COLO668 (cell line): ENCODE measurements at regions not wholly inside any gene's neighbourhood (a gene's known extent, or its start where the extent isn't known, plus 50 kb on each side); places are given as distances from the start of the nearest gene placed in this dataset.

Experiments
- DNase-seq: peaks from one replicate; lab custom pipeline; 2025; ENCODE audit not compliant: unreplicated experiment; lab: John Stamatoyannopoulos, UW

- DNase-seq, result no peak
These were observed 278.5 kb upstream of the MAN1A1 start for GRCh38 chr6:119627908-119628669.

GRCh38 chr6:119626884-119627619, 277.5 kb upstream of the MAN1A1 start:
- DNase-seq, result no peak

GRCh38 chr6:119620846-119621555, 271.4 kb upstream of the MAN1A1 start:
- DNase-seq, result no peak

GRCh38 chr6:119614138-119614537, 264.6 kb upstream of the MAN1A1 start:
- no peak for DNase-seq

GRCh38 chr6:119612911-119613381, 263.4 kb upstream of the MAN1A1 start:
- DNase-seq, result no peak

DNA sequence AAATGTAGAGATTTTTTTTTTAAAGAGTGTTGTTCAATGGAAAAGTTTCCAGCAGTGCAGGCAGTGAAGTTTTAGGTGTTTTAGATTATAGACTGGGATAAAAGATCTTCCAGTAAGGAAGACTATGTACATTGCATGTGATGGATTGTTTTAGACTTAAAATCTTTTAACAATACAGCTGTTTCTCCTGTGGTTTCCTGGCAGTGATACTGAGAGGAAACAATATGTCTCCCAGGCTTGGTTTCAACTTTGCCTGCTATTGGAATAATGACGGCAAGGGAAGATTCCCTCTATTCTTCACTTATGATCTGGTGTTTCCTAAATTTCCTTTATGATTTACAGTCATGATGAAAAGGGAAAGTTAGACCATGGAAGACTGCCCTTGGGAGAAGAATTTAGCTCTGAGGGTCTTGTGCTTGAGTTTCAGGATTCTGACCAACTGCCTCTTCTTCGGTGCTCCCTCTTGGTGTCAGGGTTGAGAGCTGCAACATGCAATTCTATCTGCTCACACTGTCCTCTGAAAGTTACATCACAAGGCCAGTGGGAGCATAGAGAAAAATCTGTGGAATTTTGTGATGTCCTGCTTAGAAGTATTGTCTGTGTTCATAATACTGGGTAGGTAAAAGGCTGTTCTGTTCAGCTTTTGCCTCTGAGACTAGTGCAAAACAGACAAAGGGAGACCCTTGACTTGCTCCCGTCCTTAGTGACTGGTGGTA, 262.8 kb upstream of the MAN1A1 start:
- no peak for DNase-seq

DNA sequence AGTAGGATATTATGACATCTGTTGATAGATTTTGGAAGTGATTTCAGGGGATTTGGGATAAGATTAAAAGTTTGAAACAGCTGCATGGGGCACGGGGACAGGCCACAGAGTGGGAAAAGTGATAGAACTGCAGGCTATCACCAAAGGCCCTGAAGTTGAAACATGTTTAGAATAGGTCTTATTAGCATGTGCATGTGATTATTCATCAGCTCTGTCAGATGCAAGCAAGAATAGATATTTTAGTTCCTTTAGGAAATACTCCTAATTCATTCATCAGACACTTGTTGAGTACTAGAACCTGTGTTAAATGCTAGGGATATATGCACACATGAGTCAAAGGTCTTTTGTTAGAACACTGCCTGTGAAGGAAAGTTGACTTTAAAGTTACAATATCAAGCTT, 261.2 kb upstream of the MAN1A1 start:
- no peak for DNase-seq

DNA sequence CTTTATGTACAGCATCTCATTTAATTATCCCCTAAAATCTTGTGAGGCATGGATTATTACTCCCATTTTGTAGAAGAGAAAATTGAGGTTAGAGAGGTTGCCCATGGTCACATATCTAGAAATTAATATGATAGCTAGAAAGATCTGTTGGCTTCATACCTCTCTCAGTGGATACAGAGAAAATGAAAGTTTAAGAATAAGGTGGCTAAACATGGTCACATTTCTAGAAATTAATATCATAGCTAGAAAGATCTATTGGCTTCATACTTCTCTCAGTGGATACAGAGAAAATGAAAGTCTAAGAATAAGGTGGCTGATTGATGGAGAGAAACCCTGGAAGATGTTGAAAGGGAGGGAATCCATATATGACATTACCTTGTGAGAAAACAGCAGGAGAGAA, 260.7 kb upstream of the MAN1A1 start:
- no peak for DNase-seq

DNA sequence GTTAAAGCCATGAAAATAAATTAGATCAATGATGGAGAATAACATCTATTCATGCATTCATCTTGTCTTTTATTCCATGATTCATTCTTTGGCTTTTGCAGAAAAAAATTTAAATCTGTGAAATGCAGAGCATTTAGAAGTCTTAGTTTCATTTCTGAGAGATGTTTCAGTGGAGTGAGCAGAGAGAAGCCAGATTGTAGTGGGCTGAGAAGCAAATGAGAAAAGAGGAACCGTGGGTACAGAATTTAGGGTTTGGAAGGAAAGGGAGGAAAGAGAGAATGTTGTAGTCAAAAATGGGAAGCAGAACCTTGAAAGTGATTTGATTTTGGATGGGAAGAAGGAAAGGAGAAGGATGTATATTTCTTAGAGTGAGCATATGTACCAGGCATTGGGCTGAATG, 260.3 kb upstream of the MAN1A1 start:
- DNase-seq, result no peak

DNA sequence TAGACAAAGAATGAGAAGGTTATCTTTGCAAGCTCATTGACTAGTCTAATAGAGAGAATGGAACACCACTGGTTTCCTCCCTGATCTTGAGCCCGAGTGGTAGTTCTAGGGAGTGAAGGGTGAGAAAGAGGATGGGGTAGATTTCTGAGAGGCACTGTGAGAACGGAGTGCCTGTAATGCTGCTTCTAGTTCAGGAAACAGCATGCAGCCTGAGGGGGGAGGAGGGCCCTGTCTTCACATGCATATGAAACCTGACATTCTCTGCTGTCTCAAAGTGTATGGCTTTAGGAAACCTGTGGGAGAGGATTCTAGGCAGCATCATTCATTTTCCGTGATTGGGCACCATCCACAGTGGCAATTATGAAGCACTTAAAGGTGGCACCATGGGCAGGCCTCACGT, 259.4 kb upstream of the MAN1A1 start:
- no peak for DNase-seq

- peak; percentile 9 for DNase-seq
These were observed 254.6 kb upstream of the MAN1A1 start for GRCh38 chr6:119604124-119604523.

- no peak for DNase-seq
These were observed 253.9 kb upstream of the MAN1A1 start for GRCh38 chr6:119603501-119603900.

DNA sequence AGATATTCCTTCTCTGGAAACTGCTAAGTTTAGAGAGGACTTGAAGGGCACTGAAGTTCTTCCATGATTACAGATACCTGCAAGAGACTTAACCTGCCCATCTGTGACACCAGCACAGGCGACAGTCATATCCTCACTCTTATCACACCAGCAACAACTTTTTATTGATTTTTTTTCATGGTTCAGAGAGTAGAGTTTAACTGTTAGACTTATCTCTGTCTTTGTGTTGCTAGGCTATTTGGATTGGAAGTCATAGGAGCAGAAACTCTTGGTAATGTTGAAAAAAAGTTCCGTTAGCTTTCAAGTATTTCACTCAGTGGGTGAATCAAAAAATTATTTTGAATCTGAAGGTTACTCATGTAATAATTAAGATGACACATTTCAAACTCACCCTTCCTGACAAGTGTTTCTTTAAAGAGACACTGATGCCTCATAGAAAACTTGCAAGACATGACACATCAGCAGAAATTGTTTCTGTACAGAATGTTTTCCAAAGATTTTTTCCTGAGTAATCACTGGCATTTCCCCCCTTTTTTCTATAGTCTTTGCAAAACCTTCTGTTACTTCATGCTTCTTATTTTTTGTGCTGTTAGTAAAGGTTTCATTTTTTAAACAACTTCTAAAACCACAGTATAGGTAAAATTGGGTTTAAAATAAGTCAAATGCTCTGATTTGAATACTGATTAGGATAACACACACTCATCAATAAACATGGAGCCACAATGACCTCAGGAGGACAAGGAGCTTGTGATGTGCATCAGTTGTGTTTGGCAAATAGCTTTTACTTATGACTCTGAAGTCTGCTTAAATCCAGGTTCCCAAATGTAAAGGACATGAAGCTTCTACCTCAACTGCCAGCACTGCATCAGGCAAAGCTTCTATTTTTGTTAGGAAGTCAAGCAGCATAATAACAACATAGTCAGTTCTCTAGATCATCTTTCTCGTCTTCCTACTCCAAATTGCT, 252.9 kb upstream of the MAN1A1 start:
- no peak for DNase-seq

GRCh38 chr6:119598883-119599282, 249.3 kb upstream of the MAN1A1 start:
- no peak for DNase-seq

- no peak for DNase-seq
These were observed 245.3 kb upstream of the MAN1A1 start for GRCh38 chr6:119594907-119595306.

DNA sequence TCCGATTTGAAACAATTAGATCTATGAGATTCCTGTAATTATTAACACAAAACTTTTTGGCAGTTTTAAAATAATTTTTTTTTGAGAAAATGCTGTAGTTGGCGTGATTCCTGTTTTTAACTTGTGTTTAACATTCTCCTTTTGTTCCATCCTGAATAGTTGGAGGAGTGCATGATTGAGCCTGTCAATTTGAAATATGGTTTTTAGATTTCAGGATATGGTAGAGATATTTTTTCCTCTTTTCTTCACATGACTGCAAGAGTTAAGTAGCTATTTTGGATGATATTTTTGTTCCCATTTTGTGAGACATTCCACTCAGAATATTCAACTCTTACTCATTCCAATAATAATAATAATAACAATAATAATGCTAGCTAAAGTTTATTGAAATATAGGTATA, 241.7 kb upstream of the MAN1A1 start:
- no peak for DNase-seq

GRCh38 chr6:119590066-119590465, 240.5 kb upstream of the MAN1A1 start:
- no peak for DNase-seq

DNA sequence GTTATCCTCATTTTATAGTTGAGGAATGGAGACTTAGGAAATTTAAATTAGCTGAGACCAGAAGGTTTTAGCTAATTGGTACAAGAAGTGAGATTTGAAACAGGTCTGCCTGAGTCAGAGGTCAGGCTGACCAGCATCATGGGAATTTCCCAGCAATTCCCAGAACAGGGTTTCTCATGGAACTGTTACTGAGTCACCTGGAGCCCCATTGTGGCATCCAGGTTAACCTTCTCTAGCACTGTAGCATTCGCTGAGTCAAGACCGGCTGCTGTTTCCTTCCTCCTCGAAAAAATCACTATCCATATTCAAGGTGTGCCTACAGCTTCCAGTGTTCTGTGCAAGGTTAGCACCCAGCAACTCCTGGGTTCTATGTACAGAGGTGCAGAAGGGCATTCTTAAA, 238.0 kb upstream of the MAN1A1 start:
- DNase-seq, result no peak

- no peak for DNase-seq
These were observed 236.8 kb upstream of the MAN1A1 start for GRCh38 chr6:119586250-119586882.

GRCh38 chr6:119584088-119584487, 234.5 kb upstream of the MAN1A1 start:
- DNase-seq, result no peak
